ENCODE measurements at regions not wholly inside any gene's neighbourhood (a gene's known extent, or its start where the extent isn't known, plus 50 kb on each side); places are given as distances from the start of the nearest gene placed in this dataset.

DNA sequence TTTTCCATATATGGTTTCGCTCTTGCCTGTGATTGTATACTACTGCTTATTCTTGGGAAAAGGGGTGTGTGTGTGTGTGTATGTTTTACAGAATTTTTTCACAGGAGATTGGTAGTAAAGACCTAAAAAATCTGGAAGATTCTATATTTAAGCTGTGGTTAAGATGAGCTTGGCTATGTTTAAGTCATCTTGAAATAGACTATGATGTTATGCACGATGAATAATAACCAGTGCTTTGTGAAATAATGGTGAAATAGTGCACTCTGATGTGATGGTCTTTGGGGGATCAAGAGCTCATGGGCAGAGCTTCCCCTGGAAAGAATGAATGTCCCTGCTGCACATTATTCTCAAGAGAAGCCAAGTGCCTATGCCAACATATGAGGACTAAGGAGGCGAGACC, 301.0 kb downstream of the ACTL7B start:
- no peak for DNase-seq (ENCODE audit: low spot score)
- FAIRE-seq: no peak

DNA sequence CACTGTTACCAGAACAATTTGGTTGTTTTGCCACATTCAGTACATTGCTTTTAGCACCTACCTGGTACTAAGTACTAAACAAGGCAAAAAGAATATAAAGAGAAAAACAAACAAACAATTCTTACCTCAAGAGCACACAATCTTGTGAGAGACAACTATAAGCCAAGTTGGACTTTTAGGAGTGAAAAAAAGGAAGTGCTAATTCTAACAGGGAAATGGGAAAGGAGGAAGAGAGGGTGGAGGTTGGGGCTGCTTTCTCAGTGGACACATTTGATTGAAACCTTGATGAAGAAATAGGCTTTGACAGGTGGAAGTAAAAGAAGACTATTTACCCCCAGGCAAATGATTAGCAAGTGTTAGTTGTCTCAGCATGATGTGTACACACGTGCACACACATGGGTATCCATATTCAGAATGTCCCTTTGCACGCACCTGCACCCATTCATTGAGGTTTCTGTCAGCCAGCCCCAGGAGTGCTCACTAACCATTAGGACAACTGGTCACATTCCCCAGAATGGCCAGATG, 302.6 kb downstream of the ACTL7B start:
- DNase-seq (ENCODE audit: low spot score) (no peak), FAIRE-seq (no peak)

DNA sequence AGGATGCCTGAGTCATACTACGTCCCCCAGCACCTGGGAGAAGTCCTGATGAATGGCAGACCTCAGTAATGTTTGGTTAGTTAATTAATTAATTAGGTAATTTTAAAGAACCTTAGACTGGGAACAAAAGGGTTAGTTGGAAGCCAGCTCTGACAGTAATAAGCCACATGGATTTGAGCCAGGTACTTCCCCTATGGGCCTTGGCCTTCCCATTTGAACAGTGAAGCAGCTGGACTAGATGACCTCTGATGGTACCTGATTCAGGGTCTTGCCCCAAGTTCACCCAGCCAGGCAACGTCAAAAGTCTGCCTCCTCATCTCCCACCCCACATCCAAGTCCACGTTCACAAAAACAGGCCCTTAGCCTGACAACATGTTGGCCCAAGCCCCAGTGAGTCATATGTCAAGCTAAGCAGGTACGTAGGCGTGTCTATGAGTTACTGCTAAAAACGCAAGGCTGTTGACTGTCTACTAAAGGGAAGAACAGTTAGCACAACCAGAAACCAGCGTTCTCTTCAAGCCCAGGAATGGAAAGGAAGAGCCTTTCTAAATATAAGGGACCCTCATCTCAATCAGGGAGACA, 303.2 kb downstream of the ACTL7B start:
- peak; percentile 61 for DNase-seq (ENCODE audit: low spot score)
- no peak for FAIRE-seq

DNA sequence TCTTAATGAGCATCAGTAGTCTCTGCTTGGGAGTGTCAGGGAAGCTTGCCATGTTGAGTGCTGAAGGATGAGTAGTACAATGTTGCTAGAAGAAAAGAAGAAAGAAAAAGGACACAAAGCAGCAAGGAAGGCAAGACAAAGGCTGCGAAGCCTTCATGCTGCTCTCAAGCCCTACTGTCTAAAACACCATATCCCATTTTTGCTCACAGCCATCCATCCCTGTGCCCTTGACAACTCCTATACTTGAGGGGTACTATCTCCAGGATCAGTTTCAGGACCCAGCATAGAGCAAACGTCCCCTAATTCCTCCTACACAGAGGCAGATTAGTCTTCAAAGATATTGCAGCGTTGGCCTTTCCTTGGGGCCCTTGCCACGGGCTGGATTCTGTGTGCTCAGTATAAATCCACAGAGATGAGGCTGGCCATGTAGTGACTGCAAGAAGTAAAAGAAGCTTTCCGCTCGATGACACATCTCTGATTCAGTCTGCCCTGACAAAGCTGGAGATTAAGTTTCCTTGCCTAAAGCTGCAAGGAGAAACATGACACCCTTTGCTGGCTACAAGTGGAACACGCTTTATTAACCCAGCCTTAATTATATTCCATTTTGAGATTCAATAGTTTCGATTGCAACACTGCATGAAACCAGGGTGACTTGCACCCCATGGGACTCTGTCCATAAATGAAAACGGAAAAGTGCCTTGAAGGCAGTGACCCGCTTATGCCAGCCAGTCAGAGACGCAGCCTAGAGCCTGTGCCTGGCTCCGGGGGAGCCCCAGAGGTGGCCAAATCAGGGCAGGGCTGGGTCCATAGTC, 304.6 kb downstream of the ACTL7B start:
- FAIRE-seq (no peak), DNase-seq (ENCODE audit: low spot score) (peak; percentile 67)

DNA sequence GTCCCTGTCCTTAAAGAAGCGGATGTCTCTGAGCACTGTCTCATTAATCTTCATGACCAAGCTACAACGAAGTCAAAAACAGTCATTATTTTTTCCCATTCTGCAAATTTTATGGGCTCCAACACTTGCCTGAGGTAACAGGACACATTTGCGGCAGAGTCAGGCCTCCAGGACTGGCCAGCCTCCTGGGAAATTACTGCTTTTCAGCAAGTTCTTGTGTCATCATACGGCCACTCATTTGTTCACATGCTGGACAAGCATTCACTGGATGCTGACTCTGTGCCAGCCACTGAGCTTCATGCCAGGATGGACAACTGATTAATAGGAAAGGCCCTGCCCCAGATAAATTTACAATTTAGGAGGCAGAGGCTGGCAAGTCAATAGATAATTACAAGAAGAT, 305.7 kb downstream of the ACTL7B start:
- FAIRE-seq: no peak
- no peak for DNase-seq (ENCODE audit: low spot score)

DNA sequence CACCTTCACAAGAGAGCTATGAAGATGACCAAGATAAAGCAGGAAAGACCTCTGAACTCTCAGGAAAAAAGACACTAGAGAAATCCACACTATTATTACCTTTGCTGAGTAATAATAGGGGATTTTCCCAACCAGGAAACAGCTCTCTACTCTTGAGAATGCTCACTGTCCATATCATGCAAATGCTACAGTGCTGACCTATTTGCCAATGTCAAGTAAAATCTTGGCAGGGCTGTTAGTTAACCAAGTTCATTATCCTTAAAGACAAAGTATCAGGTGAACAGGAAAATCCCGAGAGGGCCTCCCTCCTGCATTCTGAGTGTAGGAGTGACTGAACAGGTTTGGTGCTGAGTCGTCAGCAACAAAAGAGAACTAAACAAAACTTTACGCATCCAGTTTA, 306.6 kb downstream of the ACTL7B start:
- FAIRE-seq (no peak), DNase-seq (ENCODE audit: low spot score) (no peak)

DNA sequence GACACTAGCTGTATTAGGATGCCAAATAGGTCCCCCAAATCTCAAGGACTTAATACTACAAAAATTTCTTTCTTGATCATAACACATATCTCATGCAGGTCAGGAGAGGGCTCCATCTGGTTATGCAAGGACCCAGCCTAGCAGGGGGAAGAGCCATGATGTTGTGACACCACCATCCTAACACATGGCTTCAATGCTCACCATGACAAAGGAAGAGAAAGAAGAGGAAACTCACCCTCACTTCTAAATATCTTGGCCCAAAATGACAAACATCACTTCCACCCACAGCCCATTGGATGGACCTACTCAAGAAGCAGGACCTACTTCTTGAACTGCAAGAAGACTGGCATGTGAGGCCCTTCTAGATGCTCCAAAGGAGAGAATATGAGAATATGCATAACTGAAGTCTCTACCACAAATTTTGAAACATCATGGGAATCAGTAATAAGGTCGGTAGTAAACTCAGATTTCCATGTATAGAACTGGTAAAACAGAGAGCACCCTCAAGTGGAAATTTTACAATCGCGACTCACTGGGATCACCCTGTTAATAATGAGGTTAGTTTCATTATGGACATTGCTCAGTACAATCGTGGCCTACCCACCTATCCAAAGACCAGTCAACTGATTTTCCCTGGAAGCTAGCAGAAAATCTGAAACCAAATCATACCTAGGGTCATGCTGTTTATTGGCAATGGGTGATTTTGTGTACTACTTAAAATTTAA, 308.2 kb downstream of the ACTL7B start:
- DNase-seq (ENCODE audit: low spot score): no peak
- no peak for FAIRE-seq

DNA sequence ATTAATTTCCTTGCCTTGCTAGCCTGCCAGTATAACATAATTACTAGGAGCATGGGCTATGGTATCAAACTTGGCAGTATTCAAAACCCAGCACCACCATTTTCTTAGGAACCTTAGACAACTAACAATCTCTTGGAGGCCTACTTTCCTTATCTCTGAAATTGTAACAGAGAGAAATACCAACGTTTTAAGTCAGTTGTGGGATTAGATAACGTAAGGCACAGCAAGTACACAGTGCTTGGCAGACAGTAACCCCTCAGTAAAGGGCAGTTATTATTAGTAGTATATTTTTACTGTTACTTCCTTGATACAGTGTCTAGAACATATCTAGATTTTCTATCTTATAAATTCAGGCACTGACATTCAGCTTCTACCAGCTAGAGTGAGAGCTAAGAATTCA, 309.6 kb downstream of the ACTL7B start:
- FAIRE-seq (no peak), DNase-seq (ENCODE audit: low spot score) (no peak)

DNA sequence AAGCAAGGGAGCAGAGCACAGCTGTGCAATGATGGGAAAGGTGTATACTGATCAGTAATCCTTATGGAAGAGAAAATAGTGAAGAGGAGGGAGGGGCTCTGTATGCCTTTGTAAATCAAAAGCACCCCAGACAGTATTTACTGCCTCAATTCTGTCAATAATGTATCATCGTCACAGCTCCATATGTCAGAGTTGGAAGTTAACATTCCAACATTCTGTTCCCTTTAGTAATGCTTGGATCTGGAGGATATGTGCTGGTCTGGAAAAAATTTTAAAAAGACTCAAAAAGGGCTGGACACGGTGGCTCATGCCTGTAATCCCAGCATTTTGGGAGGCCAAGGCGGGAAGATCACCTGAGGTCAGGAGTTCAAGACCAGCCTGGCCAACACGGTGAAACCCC, 310.4 kb downstream of the ACTL7B start:
- FAIRE-seq: no peak
- DNase-seq (ENCODE audit: low spot score): no peak

DNA sequence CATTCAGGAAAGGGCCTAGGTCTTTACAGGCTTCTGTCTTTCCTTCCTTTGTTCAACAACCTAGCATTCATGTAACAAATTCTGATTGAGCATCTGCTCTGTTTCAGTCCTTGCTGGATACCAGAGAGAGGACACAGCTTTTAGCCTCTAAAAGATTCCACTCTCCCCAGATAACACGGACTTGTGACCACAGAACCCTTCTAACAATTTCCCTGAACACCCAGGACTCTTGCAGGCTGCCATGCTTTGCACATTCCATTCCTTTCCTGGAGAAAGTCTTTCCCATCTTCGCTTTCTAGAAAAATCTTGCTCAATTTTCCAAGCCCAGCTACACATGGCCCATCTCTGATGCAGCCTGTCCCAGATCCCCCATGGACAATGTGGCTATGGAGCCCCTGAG, 310.9 kb downstream of the ACTL7B start:
- FAIRE-seq (no peak), DNase-seq (ENCODE audit: low spot score) (no peak)

DNA sequence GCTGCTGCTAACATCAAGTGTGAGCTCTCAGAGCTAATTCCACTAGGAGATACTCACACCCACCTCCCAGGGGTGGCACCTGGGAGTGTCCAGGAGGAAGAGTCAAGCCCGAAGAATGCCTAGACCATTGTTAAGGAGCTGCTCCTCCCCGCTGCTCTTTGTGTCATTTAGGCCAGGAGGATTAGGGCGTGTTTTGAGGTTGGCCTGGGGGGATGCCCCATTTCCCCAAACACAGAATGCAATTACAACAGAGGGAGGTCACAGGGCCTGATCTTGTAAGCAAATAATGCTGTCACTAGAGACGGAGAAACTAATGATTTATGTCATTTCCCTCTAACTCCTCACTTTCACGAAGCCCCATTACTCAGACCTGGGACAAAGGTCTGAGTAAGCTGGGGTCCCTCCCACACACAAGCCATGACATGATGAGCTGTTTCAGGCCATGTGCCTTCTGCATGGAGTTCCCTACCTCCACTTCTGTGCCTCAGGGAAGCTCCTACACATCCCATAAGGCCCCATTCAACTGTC, 312.5 kb downstream of the ACTL7B start:
- no peak for FAIRE-seq
- peak; percentile 83 for DNase-seq (ENCODE audit: low spot score)

DNA sequence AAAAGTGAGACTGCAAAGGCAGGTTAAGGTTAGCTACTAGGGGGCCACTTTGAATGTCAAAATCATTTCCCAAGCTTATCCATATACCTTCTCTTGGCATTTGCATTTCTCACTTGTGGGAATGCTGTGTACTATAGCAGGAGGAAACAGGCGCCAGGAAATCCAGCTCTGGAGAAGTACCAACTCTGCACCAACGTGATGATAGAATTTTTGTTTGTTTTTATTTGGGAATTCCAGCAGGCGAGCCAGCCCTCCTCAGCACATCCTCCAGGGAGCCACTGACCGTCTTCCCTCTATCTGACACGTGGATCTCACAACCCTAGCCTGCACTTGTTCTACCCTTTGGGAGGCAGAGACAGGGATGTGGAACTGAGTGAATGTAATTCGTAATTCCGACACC, 318.0 kb downstream of the ACTL7B start:
- peak; percentile 17 for FAIRE-seq
- no peak for DNase-seq (ENCODE audit: low spot score)

DNA sequence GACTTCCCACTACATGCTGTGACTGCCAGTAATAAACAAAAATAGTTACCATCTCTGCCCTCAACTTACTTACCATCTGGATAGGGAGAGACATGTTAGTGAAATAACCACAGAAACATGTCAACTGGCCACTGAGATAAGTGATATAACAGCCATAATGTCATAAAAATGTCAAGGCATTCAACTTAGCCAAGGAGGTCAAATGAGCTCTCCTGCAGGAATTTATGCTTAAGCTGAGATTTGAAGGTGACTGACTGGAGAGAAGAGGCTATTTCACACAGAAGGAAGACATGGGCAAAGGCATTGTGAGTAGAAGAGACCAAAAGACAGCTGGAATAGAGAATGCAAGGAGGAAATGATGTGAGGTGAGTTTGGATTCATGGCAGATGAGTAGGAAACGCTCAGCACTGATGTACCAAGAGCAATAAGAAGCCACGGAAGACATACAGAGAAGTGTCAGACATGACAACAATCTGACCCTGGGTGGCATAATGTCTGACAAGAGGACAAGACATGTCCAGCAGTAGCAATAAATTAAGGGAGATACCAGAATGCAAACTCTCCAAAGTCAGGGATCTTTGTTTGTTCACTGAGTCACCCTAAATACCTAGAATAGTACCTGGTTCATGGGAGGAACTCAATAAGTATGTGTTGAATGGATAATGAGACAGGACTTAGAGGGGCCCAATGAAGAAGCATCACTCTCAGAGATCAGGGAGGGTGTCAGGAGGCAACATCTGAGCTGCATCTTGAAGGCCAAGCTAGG, 318.8 kb downstream of the ACTL7B start:
- no peak for DNase-seq (ENCODE audit: low spot score)
- no peak for FAIRE-seq

DNA sequence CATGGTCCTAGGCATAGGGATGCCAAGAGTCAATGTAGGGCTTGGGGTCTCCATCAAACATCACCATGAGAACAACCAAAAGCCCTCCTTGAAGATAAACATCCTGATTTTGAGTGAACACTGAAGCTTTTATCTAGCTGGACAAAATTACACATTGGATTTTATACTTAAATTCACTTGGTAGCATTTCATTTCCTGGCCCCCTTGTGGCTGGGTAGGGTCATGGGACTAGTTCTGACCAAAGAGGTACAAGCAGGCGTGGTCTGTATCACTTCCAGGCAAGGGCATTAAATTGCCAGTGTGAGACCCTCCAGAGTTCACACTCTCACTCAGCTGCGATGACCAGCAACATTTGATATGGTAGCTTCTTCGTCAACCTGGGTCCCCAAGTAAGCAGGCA, 320.3 kb downstream of the ACTL7B start:
- no peak for FAIRE-seq
- DNase-seq (ENCODE audit: low spot score): no peak

DNA sequence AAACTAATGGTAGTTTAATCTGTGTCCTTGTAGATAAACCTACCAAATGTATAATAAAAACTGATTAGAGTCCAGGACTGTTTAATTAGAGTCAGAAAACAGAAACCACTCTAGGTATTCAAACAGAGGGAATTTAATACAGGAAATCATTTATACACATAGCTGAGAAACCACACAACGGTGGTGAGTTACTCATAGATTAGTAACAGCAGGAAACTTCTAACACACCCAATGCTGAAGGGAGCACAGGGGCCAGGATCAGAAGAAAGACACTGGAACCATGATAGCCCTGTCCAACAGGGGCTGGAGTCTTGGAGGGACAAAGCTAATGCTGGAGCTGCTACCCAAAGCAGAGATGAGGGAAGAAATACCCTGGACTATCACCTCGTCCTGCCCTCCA, 321.0 kb downstream of the ACTL7B start:
- DNase-seq (ENCODE audit: low spot score): peak; percentile 73
- FAIRE-seq: no peak

DNA sequence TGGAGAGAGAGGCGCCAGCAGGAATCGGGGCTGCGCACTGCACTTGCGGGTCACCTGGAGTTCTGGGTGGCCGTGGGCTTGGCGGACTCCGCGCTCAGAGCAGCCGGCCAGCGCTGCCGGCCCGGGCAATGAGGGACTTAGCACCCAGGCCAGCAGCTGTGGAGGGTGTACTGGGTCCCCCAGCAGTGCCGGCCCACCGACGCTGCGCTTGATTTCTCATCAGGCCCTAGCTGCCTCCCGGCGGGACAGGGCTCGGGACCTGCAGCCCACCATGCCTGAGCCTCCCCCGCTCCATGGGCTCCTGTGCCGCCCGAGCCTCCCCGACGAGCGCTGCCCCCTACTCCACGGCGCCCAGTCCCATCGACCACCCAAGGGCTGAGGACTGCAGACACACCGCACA, 325.6 kb downstream of the ACTL7B start:
- DNase-seq (ENCODE audit: low spot score): no peak
- no peak for FAIRE-seq

DNA sequence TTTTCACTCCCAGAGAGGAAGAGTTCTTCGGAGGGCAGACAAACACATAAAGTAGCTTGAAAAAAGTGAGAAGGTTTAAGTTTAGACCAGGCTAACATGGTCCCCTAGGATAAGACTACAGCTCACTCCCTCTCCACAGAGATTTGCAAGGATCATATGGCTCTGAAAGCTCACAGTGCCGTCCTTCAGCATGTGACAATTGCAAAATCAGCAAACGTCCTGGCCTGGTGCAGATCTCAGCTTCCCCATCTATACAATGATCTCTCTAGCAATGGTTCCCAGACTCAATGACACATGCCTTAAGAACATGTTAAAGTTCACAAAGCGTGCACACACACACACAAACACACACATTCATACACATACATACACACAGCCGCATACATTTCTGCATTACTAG, 327.6 kb downstream of the ACTL7B start:
- no peak for FAIRE-seq
- no peak for DNase-seq (ENCODE audit: low spot score)

DNA sequence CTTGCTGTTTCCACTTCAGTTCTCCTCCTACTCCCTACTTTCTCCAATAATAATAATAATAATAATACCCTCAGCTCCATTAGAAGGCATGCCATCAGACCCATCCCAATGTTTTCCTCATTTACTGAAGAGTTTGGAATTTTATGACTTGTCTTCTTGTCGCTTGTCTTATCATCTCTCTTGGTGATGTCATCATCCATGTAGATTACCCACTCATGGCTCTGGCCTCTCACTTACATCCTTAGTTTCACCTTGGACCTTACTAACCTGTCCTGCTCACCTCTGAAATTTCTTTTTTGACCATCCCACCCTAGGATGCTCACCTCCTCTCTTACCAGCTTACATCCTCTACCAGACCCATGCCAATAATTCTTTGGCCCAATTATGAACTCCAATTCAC, 329.3 kb downstream of the ACTL7B start:
- DNase-seq (ENCODE audit: low spot score) (no peak), FAIRE-seq (no peak)

DNA sequence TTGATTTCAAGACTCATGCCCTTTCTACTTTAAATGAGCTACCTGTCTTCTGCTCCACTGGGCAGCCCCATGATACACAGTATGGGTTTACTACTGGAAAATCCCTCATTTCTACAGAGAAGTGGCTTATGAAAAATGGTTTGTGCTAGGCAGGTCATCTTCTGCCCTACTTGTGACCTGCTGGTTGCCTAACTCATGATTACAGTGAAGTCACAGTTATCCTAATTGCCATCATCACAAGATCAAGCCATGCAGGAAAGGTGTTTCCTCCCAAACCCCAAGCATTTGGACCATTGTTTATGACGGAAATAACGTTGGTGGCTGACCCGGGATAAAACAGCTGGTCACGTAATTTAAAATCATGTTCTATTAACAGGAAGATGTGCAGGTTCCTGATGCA, 330.6 kb downstream of the ACTL7B start:
- DNase-seq (ENCODE audit: low spot score) (no peak), FAIRE-seq (no peak)

DNA sequence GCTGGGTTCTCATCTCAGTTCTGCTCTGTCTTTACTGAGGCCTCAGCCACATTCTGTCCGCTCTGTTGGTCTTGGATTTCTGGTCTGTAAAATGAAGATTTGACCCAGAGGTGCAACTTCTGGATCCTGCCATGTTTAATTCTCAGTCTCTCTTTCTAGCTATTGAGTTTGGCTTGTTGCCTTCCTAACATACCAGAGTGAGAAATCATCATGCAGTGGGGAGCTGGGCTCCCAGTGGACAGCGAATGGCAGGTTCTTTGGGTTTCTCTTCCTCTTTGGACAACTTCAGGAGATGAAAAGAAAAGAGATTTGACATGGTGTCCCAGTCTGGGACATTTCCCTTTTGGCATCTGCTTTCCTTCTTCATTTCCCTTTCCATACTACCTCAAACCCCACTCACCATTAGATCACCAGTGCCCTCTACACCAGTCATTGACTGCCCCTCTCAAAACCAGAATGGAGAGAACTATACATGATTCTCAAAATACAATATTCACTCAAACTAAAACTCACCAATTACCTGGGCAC, 334.7 kb downstream of the ACTL7B start:
- DNase-seq (ENCODE audit: low spot score) (peak; percentile 60), FAIRE-seq (no peak)

DNA sequence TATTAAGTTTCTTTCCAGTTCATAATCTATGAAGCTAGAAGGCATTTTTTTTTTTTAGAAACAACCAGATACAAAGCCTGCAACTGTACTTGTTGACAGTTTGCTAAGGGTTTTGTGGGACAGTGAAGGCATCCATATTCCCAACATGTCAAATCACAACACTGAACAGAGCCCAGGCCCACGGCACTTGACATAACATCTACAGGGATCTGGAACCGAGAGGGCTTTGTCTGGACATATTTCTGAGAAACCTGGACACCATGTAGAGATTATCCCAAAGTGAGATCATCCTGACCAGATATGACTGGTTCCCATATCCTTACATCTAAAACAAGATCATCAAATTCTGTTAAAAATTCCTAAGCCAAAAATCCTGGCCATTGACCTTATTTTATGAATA, 336.3 kb downstream of the ACTL7B start:
- FAIRE-seq: no peak
- DNase-seq (ENCODE audit: low spot score): no peak

Data from urothelium cell line (cell line).